Right lobe of liver (tissue), 4 donors: ENCODE measurements at regions not wholly inside any gene's neighbourhood (a gene's known extent, or its start where the extent isn't known, plus 50 kb on each side); places are given as distances from the start of the nearest gene placed in this dataset.

Experiments used
- CTCF ChIP-seq, 4 donors: fragments of 200-600 bp in 3 of 4; fragments of 450-650 bp in 1 of 4; IDR thresholded peaks; one replicate each; pipeline versions ENCODE4 v1.5.1 to v1.8.0; 2016 to 2022; ENCODE audit warnings: antibody characterized with exemption in 4 of 4, mild to moderate bottlenecking in 2 of 4
- POLR2A ChIP-seq: fragments of 450-650 bp; IDR thresholded peaks from one replicate; pipeline ENCODE4 v1.6.1; 2017; ENCODE audit warnings: antibody characterized with exemption, mild to moderate bottlenecking
- donor health status: DM: no; HTN: no; CAD: no.
- donor health status: DM: no; HTN: no; CAD: no.
- donor health status: DM: no; HTN: yes; CAD: no.

GRCh38 chr7:13602036-13602435, 387.4 kb downstream of the ETV1 start:
- no peak for TF ChIP-seq CTCF (IDR thresholded peaks at IDR 0.05)
- no peak for TF ChIP-seq POLR2A
